GM23248 (cell line): ENCODE measurements at regions not wholly inside any gene's neighbourhood (a gene's known extent, or its start where the extent isn't known, plus 50 kb on each side); places are given as distances from the start of the nearest gene placed in this dataset.

Experiments used
- EZH2 ChIP-seq: fragments of 200-600 bp; sonication (generic); IDR thresholded peaks from 2 replicates; pipeline ENCODE4 v1.6.1; 2018; ENCODE audit warnings: antibody characterized with exemption, mild to moderate bottlenecking; ENCODE audit not compliant: insufficient read depth, poor library complexity, severe bottlenecking
- EZH2phosphoT487 ChIP-seq: fragments of 200-600 bp; sonication (generic); IDR thresholded peaks from 2 replicates; pipeline ENCODE4 v1.6.1; 2018; ENCODE audit warnings: antibody characterized with exemption, moderate library complexity, mild to moderate bottlenecking, low read depth; ENCODE audit not compliant: insufficient read depth

- TF ChIP-seq EZH2 (no peak), EZH2phosphoT487 (no peak)
These were observed 444.3 kb upstream of the B3GAT1 start for GRCh38 chr11:134856056-134856971.
